ENCODE measurements at regions not wholly inside any gene's neighbourhood (a gene's known extent, or its start where the extent isn't known, plus 50 kb on each side); places are given as distances from the start of the nearest gene placed in this dataset.

DNA sequence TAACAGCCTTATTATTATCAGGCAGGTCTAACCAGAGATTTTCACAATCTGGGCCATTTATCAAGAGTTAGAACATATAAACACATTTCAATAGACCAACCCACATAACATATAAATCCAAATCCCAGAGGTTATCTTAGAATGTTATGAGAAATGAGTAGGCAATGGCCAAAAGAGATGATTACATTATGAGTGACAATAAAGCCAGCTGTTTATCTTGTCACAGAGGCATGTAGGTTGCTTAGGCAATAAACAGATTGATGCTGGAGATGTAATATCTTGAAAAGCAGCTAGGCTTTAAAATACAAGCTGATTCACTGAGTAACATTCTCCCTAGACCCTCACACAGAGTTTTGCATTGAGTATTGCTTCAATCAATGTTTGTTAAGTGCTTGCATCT, 148.5 kb upstream of the SESN3 start:
- no peak for DNase-seq (ENCODE audit: low spot score)

DNA sequence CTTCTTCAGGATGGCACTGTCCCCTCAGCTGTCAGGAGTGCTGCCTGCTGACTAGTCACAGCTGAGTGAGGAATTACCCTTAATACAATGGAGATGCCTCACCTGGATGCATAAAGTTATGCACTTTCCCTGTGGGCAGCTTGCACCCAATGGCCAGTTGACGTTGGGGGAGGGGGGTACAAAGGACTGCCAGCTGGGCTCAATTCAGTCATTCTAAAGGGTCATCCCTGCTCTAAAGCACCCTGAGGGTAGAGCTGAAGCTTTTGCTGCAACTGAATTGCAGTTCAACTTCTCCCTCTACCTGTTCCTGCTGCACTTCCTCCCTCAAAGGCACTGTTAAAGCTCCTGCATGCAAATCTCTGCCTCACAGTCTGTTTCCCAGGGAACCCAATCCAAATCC, 147.8 kb upstream of the SESN3 start:
- no peak for DNase-seq (ENCODE audit: low spot score)

DNA sequence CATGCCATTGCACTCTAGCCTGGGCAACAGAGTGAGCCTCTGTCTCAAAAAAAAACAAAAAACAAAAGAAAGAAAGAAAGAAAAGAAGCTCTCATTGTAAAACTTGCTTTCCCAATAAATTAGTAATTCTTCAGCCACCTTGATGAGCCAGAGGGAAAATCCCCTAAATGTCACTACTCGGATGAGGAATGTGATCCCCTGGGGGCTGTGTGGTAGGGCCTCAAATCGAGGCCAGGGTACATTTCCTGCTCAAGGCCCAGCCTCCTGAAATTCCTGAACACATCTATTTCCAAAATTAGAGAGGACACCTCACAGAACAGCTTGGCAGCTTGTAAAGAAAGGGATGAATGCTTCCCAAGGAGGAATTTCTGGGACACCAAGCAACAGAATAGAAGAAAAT, 147.1 kb upstream of the SESN3 start:
- no peak for DNase-seq (ENCODE audit: low spot score)

- no peak for DNase-seq (ENCODE audit: low spot score)
These were observed 144.9 kb upstream of the SESN3 start for GRCh38 chr11:95375886-95376285.

DNA sequence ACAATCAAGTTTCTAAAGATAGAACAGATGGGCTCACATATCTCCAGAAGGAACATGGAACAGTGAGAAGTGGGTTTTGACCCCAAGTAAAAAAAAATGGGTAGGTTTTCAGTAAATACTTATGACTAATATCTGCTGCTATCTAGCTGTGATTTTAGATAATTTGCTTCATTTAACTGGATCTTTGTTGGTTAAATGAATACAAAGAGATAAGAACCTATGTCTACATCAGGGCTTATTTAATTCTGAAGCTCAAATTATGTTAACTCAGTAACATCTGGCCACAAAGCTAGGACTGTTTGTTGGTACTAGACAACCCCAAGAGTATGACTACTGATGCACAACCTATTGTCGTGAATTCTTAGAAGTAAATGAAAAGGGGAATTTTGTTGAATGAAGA, 144.4 kb upstream of the SESN3 start:
- no peak for DNase-seq (ENCODE audit: low spot score)

GRCh38 chr11:95374105-95374504, 143.1 kb upstream of the SESN3 start:
- no peak for DNase-seq (ENCODE audit: low spot score)

- DNase-seq (ENCODE audit: low spot score): no peak
These were observed 142.2 kb upstream of the SESN3 start for GRCh38 chr11:95373241-95373640.

DNA sequence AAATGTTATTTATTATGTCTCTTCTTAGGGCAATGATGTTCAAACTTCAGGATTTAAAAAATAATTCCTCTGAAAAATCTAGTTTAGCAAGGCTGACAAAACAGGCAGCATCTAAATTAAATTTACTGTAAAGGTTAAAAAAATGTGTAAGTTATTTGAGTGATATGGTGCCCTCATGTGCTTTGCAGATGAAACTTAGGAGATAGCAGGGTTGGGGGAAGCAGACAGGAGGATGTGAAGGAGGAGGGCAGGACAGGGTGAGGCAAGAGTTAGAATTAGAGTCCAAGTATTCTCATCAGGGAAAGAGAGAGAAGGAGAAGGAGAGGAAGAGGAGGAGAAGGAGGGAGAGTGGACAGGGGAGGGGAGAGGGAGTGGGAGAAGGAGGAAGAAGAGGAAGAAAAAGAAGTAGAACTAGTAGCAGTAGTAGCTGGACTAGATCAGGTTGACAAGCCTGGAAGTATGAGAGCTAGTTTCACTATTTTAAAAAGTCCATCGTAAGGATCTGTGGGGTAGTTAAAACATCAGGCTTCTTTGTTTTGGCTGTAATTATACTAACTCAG, 141.2 kb upstream of the SESN3 start:
- DNase-seq (ENCODE audit: low spot score): no peak

- peak; percentile 25 for DNase-seq (ENCODE audit: low spot score)
These were observed 140.2 kb upstream of the SESN3 start for GRCh38 chr11:95371153-95371552.

DNA sequence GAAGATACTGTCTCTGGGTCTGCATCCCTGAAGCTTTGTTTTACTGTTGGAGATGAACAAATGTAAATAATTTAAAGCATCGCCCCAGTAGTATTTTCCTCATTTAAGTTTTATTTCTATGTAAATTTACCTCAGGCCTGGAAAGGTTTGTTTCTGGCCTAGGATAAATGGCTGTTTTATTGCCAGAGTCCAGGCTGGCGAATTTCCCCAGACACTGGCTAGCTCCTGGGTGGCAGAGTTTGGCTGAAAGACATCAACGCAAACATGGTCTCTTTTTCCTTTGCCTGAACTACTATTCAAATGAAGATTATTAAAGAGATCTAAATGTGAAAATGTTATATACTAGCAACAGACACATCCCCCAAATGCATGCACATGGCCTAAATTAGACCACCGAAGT, 136.7 kb upstream of the SESN3 start:
- DNase-seq (ENCODE audit: low spot score): no peak

- peak; percentile 12 for DNase-seq (ENCODE audit: low spot score)
These were observed 134.3 kb upstream of the SESN3 start for GRCh38 chr11:95365348-95365747.

DNA sequence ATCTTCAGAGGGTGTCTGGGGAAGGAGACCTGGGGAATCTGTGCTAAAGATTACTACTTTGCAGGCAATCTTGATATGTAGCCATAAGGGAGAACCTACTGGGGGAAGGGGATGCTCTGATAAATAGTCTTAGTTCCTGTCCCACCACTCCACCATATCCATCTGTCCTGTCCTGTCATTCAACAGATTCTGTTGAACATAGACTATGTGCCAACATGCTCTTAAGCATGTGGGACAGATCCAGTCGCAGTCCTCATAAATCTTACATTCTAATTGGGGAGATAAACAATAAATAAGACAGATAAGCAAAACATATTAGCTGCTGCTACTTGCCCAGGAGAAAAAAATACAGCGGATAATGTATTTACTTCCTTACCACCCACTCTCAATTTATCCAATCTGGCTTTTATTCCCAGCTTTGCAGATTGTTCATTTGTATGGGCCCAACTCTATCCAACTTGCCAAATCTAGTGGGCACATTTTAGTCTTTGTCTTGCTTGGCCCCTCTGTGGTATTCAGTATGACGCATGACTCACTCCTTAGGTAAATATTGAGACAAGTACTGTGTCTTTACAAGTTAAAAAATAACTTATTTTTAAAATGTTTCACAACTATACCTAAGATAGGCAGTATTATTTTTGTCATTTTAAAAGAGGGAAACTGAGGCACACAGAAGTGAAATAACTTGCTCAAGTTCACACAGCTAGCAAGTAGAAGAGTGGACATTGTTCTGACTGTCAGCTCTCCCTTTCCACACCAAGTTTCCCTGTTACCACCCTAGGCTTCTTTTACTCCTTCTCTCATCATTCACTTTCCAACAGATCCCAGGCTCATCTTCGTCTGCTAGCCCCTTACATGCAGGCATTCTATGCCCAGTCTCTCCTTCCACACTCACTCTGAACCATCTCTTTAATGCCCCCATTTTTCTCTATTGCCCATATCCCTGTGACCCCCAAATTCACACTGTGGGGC, 133.6 kb upstream of the SESN3 start:
- no peak for DNase-seq (ENCODE audit: low spot score)

DNA sequence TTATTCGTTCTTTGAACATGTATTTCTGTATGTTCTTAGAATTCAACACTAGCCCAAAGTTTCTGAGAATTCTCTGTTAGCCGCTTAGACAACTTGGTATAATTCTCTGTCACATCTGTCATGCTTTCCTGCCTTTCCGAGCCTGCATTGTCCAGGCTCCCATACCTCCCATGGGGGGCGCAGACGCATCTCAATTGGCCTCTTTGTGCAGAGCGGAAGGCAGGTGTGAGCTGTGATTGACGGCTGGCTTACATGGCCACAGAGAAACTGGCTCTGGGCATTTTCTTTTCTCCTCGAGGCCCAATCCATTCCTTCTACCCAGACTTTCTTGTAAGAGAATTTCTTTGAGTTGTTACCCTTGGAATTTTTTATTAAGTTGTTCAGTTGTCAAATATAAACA, 132.7 kb upstream of the SESN3 start:
- no peak for DNase-seq (ENCODE audit: low spot score)

DNA sequence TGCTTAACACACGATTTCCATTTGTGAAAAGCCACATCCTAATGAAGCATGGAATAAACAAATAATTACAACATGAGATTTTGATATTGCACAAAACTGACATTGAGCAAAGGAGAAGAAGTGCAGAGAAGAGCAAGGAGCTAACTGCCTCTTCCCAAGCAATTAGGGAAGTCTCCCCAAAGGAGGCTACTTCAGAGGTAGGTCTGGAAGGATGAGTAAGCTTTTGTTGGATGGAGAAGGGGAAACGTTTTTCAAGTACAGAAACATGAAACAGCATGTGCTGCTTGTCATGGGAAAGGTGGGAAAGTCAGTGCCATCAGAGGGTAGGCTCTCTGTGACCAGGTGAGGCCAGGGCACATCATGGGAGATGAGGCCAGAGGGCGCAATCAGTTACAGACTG, 132.2 kb upstream of the SESN3 start:
- no peak for DNase-seq (ENCODE audit: low spot score)

GRCh38 chr11:95361180-95361579, 130.2 kb upstream of the SESN3 start:
- no peak for DNase-seq (ENCODE audit: low spot score)

GRCh38 chr11:95360377-95361075, 129.5 kb upstream of the SESN3 start:
- DNase-seq (ENCODE audit: low spot score): no peak

GRCh38 chr11:95359756-95360155, 128.8 kb upstream of the SESN3 start:
- DNase-seq (ENCODE audit: low spot score): no peak

- DNase-seq (ENCODE audit: low spot score): no peak
These were observed 128.3 kb upstream of the SESN3 start for GRCh38 chr11:95359341-95359663.

GRCh38 chr11:95358511-95359340, 127.7 kb upstream of the SESN3 start:
- no peak for DNase-seq (ENCODE audit: low spot score)

- DNase-seq (ENCODE audit: low spot score): no peak
These were observed 123.3 kb upstream of the SESN3 start for GRCh38 chr11:95354304-95354703.

DNA sequence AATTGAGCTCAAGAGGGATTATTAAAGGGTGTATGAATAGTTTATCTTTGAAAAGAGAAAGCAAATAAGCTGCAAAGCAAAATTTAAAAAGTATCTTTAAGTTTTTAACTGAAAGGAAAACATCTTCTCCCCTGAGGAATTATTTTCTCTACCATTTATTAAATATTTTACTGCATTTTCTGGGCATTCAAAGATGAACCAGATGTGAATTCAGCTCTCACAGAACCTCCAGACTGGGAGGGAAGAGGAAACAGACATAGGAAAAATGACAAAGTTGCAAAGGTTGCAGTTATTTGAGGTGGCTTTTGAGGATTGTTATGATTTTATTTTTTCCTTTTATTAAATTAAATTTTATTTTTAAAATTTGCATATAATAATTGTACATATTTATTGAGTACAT, 122.7 kb upstream of the SESN3 start:
- no peak for DNase-seq (ENCODE audit: low spot score)

- DNase-seq (ENCODE audit: low spot score): no peak
These were observed 121.8 kb upstream of the SESN3 start for GRCh38 chr11:95352733-95353346.
